ENCODE measurements at regions not wholly inside any gene's neighbourhood (a gene's known extent, or its start where the extent isn't known, plus 50 kb on each side); places are given as distances from the start of the nearest gene placed in this dataset.

- TF ChIP-seq ZNF724P (CRISPR knock-in tag; IDR thresholded peaks at IDR 0.05; ENCODE audit: borderline replicate concordance) (0 out of 2 replicates have a peak, but pooled peaks have one; percentile 61), ZNF768 (CRISPR knock-in tag; IDR thresholded peaks at IDR 0.05) (no peak), GATAD2A (CRISPR knock-in tag; IDR thresholded peaks at IDR 0.05) (no peak), ZNF225 (CRISPR knock-in tag; IDR thresholded peaks at IDR 0.05) (peak; percentile 30; the same call in 1 of the 2 replicates), SMC3 (IDR thresholded peaks at IDR 0.05; ENCODE audit: low read length) (peak; percentile 94), ZNF275 (CRISPR knock-in tag; IDR thresholded peaks at IDR 0.05; ENCODE audit: borderline replicate concordance) (no peak), ZBTB20 (CRISPR knock-in tag; IDR thresholded peaks at IDR 0.05; ENCODE audit: borderline replicate concordance, low read depth) (no peak), ISX (CRISPR knock-in tag; conservative IDR thresholded peaks at IDR 0.05) (no peak), HDAC2 (CRISPR knock-in tag; IDR thresholded peaks at IDR 0.05) (no peak), ESRRA (CRISPR knock-in tag; IDR thresholded peaks at IDR 0.05; ENCODE audit: low read depth) (no peak), MEIS1 (CRISPR knock-in tag; IDR thresholded peaks at IDR 0.05; ENCODE audit: borderline replicate concordance) (no peak), ELF1 (CRISPR knock-in tag; IDR thresholded peaks at IDR 0.05) (0 out of 2 replicates have a peak, but pooled peaks have one; percentile 37), RAD21 (CRISPR knock-in tag; IDR thresholded peaks at IDR 0.05) (peak; percentile 78), PHB2 (IDR thresholded peaks at IDR 0.05; ENCODE audit: partially characterized antibody) (no peak), ZBTB21 (CRISPR knock-in tag; IDR thresholded peaks at IDR 0.05) (no peak), FLYWCH1 (CRISPR knock-in tag; IDR thresholded peaks at IDR 0.05) (no peak), FOSL1 (CRISPR knock-in tag; IDR thresholded peaks at IDR 0.05; ENCODE audit: borderline replicate concordance) (no peak), HNF4G (IDR thresholded peaks at IDR 0.05; ENCODE audit: borderline replicate concordance, low read depth, low read length) (no peak), HNF4G (CRISPR knock-in tag; IDR thresholded peaks at IDR 0.05; ENCODE audit: borderline replicate concordance, low read depth) (no peak), ETV5 (CRISPR knock-in tag; IDR thresholded peaks at IDR 0.05; ENCODE audit: borderline replicate concordance) (peak; percentile 33; the same call in 1 of the 2 replicates), ZNF672 (CRISPR knock-in tag; IDR thresholded peaks at IDR 0.05) (no peak)
- TF ChIP-seq, protein P1, sequence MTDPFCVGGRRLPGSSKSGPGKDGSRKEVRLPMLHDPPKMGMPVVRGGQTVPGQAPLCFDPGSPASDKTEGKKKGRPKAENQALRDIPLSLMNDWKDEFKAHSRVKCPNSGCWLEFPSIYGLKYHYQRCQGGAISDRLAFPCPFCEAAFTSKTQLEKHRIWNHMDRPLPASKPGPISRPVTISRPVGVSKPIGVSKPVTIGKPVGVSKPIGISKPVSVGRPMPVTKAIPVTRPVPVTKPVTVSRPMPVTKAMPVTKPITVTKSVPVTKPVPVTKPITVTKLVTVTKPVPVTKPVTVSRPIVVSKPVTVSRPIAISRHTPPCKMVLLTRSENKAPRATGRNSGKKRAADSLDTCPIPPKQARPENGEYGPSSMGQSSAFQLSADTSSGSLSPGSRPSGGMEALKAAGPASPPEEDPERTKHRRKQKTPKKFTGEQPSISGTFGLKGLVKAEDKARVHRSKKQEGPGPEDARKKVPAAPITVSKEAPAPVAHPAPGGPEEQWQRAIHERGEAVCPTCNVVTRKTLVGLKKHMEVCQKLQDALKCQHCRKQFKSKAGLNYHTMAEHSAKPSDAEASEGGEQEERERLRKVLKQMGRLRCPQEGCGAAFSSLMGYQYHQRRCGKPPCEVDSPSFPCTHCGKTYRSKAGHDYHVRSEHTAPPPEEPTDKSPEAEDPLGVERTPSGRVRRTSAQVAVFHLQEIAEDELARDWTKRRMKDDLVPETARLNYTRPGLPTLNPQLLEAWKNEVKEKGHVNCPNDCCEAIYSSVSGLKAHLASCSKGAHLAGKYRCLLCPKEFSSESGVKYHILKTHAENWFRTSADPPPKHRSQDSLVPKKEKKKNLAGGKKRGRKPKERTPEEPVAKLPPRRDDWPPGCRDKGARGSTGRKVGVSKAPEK (CRISPR knock-in tag; IDR thresholded peaks at IDR 0.05; ENCODE audit: borderline replicate concordance), result no peak
- TF ChIP-seq, protein P2, sequence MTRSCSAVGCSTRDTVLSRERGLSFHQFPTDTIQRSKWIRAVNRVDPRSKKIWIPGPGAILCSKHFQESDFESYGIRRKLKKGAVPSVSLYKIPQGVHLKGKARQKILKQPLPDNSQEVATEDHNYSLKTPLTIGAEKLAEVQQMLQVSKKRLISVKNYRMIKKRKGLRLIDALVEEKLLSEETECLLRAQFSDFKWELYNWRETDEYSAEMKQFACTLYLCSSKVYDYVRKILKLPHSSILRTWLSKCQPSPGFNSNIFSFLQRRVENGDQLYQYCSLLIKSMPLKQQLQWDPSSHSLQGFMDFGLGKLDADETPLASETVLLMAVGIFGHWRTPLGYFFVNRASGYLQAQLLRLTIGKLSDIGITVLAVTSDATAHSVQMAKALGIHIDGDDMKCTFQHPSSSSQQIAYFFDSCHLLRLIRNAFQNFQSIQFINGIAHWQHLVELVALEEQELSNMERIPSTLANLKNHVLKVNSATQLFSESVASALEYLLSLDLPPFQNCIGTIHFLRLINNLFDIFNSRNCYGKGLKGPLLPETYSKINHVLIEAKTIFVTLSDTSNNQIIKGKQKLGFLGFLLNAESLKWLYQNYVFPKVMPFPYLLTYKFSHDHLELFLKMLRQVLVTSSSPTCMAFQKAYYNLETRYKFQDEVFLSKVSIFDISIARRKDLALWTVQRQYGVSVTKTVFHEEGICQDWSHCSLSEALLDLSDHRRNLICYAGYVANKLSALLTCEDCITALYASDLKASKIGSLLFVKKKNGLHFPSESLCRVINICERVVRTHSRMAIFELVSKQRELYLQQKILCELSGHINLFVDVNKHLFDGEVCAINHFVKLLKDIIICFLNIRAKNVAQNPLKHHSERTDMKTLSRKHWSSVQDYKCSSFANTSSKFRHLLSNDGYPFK (CRISPR knock-in tag; IDR thresholded peaks at IDR 0.05; ENCODE audit: borderline replicate concordance), result 0 out of 2 replicates have a peak, but pooled peaks have one; percentile 36
- TF ChIP-seq, protein P3, sequence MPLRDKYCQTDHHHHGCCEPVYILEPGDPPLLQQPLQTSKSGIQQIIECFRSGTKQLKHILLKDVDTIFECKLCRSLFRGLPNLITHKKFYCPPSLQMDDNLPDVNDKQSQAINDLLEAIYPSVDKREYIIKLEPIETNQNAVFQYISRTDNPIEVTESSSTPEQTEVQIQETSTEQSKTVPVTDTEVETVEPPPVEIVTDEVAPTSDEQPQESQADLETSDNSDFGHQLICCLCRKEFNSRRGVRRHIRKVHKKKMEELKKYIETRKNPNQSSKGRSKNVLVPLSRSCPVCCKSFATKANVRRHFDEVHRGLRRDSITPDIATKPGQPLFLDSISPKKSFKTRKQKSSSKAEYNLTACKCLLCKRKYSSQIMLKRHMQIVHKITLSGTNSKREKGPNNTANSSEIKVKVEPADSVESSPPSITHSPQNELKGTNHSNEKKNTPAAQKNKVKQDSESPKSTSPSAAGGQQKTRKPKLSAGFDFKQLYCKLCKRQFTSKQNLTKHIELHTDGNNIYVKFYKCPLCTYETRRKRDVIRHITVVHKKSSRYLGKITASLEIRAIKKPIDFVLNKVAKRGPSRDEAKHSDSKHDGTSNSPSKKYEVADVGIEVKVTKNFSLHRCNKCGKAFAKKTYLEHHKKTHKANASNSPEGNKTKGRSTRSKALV (CRISPR knock-in tag; IDR thresholded peaks at IDR 0.05), result no peak
Measured at GRCh38 chr2:236512902-236513435, 56.7 kb upstream of the ACKR3 start (continued).
